ENCODE measurements at regions not wholly inside any gene's neighbourhood (a gene's known extent, or its start where the extent isn't known, plus 50 kb on each side); places are given as distances from the start of the nearest gene placed in this dataset.

GRCh38 chr4:57639561-57640382 is 529.6 kb upstream of the IGFBP7 start:
- no peak for TF ChIP-seq CTCF (IDR thresholded peaks at IDR 0.05; ENCODE audit: unreplicated experiment)
- intact Hi-C loops (cut with micrococcal nuclease; ENCODE audit: unreplicated experiment): no loop called here
- BruUV-seq (replicated peaks): no TSS peak
- Mint-ChIP-seq H3K36me3 (ENCODE audit: insufficient read depth, unreplicated experiment) (no peaks in the 10 kb centered on the region), H3K27ac (ENCODE audit: unreplicated experiment) (no peak overlapping the region), H3K4me1 (ENCODE audit: low read depth, unreplicated experiment) (no peaks in the 10 kb centered on the region), H3K27me3 (ENCODE audit: unreplicated experiment) (no peaks in the 10 kb centered on the region), H3K4me3 (ENCODE audit: low read depth, unreplicated experiment) (no peak overlapping the region), H3K9me3 (ENCODE audit: low read depth, unreplicated experiment) (no peaks in the 10 kb centered on the region)
- no peak for DNase-seq
- CTCF ChIA-PET: no interaction called here

DNA sequence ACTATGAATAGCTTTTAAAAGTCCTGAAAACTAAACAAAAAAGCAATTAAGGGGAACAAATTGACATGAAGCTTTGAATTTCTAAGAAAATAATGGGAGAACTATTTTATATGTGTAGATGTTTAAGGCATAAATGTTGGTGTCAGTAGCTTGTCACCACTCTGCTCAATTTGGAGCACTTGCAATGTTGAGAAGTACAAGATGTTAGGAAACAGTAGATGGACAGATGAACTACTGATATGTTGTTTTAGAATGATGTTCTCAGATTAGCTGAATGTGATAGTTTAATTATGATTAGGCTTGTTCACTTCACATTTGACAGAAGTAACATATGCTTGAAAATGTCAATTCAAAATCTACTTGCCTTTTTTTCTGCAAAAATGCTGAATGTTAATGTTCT is 525.7 kb upstream of the IGFBP7 start:
- CTCF ChIA-PET: no interaction called here
- Mint-ChIP-seq H3K27ac (ENCODE audit: unreplicated experiment) (no peak overlapping the region), H3K4me1 (ENCODE audit: low read depth, unreplicated experiment) (no peaks in the 10 kb centered on the region), H3K9me3 (ENCODE audit: low read depth, unreplicated experiment) (peaks cover 1% of the 10 kb centered on the region), H3K36me3 (ENCODE audit: insufficient read depth, unreplicated experiment) (no peaks in the 10 kb centered on the region), H3K27me3 (ENCODE audit: unreplicated experiment) (no peaks in the 10 kb centered on the region), H3K4me3 (ENCODE audit: low read depth, unreplicated experiment) (no peak overlapping the region)
- no TSS peak for BruUV-seq (replicated peaks)
- no peak for DNase-seq
- intact Hi-C loops (cut with micrococcal nuclease; ENCODE audit: unreplicated experiment): no loop called here
- no peak for TF ChIP-seq CTCF (IDR thresholded peaks at IDR 0.05; ENCODE audit: unreplicated experiment)

DNA sequence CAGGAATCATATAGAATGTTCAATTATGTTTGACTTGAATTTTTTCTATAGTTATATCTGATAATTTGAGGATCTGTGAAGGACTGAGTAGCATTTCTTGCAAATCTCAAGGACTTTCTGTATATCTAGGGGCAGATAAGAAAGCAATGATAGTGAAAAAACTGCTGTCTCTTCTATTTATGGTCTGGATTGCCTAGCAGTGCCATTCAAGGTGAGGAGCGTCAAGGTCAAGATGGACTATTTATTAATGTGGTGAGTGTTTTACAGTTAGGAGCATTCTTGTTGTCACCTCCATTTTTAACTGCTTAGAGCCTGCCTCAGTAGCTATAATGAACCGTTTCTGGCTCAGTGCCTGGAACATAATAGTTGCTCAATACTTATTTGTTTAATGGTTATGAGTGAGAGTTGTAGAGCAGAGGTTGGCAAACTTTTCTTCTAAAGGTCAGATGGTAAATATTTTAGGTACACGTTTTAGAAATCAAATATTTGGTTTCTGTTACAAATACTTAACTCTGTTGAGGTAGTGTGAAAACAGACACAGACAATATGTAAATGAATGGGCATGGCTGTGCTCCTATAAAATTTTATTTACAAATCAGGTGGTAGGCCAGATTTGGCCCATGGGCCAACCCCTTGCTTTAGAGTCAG is 523.2 kb upstream of the IGFBP7 start:
- intact Hi-C loops (cut with micrococcal nuclease; ENCODE audit: unreplicated experiment): no loop called here

GRCh38 chr4:57632564-57632963 is 522.4 kb upstream of the IGFBP7 start:
- Mint-ChIP-seq H3K4me3 (ENCODE audit: low read depth, unreplicated experiment) (no peak overlapping the region), H3K4me1 (ENCODE audit: low read depth, unreplicated experiment) (no peaks in the 10 kb centered on the region), H3K27ac (ENCODE audit: unreplicated experiment) (no peak overlapping the region), H3K9me3 (ENCODE audit: low read depth, unreplicated experiment) (peaks cover 7% of the 10 kb centered on the region), H3K27me3 (ENCODE audit: unreplicated experiment) (no peaks in the 10 kb centered on the region), H3K36me3 (ENCODE audit: insufficient read depth, unreplicated experiment) (no peaks in the 10 kb centered on the region)
- no TSS peak for BruUV-seq (replicated peaks)
- no peak for TF ChIP-seq CTCF (IDR thresholded peaks at IDR 0.05; ENCODE audit: unreplicated experiment)
- no peak for DNase-seq
- CTCF ChIA-PET: no interaction called here
- intact Hi-C loops (cut with micrococcal nuclease; ENCODE audit: unreplicated experiment): no loop called here

More for the DNA sequence above, 523.2 kb upstream of the IGFBP7 start:
- no peak for TF ChIP-seq CTCF (IDR thresholded peaks at IDR 0.05; ENCODE audit: unreplicated experiment)
- Mint-ChIP-seq H3K27ac (ENCODE audit: unreplicated experiment) (no peak overlapping the region), H3K4me3 (ENCODE audit: low read depth, unreplicated experiment) (no peak overlapping the region), H3K9me3 (ENCODE audit: low read depth, unreplicated experiment) (peaks cover 7% of the 10 kb centered on the region), H3K27me3 (ENCODE audit: unreplicated experiment) (no peaks in the 10 kb centered on the region), H3K4me1 (ENCODE audit: low read depth, unreplicated experiment) (no peaks in the 10 kb centered on the region), H3K36me3 (ENCODE audit: insufficient read depth, unreplicated experiment) (no peaks in the 10 kb centered on the region)
- no TSS peak for BruUV-seq (replicated peaks)
- DNase-seq: no peak
- CTCF ChIA-PET: no interaction called here

Measured in Calu3 (cell line).